ENCODE measurements at regions not wholly inside any gene's neighbourhood (a gene's known extent, or its start where the extent isn't known, plus 50 kb on each side); places are given as distances from the start of the nearest gene placed in this dataset.

- Histone ChIP-seq H3K9ac (ENCODE audit: low read length) (no peak overlapping the region), H3K4me3 (ENCODE audit: low read length) (no peak overlapping the region), H3K4me1 (ENCODE audit: control insufficient read depth, insufficient read depth, low read length) (no peaks in the 10 kb centered on the region), H3K36me3 (ENCODE audit: control insufficient read depth, insufficient read depth, low read length) (no peaks in the 10 kb centered on the region), H3K27ac (ENCODE audit: low read depth, low read length) (no peak overlapping the region), H3K27me3 (ENCODE audit: control insufficient read depth, insufficient read depth, low read length) (no peaks in the 10 kb centered on the region)
Measured at GRCh38 chr4:10333942-10334341, 123.3 kb downstream of the ZNF518B start.

DNA sequence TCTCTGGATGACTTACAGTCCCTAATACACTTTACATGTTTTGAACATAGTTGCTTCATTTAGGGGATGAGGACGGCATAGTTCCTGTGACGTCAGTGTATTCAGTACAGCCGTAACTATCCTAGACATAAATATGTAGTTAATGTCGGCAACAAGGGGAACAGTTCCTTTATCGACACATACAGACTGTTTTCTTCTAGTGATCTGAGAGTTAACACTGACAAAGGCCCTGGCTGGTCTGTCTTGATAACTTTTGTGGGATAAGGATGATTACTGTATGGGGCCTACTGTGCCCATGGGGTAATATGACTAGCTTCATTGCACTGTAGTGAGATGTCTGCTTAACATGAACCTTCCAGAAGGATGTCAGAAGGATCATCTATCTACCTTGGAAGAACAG lies 131.2 kb downstream of the ZNF518B start:
- Histone ChIP-seq H3K4me1 (ENCODE audit: control insufficient read depth, insufficient read depth, low read length) (no peaks in the 10 kb centered on the region), H3K36me3 (ENCODE audit: control insufficient read depth, insufficient read depth, low read length) (no peaks in the 10 kb centered on the region), H3K9ac (ENCODE audit: low read length) (no peak overlapping the region), H3K27ac (ENCODE audit: low read depth, low read length) (no peak overlapping the region), H3K4me3 (ENCODE audit: low read length) (no peak overlapping the region), H3K27me3 (ENCODE audit: control insufficient read depth, insufficient read depth, low read length) (no peaks in the 10 kb centered on the region)

DNA sequence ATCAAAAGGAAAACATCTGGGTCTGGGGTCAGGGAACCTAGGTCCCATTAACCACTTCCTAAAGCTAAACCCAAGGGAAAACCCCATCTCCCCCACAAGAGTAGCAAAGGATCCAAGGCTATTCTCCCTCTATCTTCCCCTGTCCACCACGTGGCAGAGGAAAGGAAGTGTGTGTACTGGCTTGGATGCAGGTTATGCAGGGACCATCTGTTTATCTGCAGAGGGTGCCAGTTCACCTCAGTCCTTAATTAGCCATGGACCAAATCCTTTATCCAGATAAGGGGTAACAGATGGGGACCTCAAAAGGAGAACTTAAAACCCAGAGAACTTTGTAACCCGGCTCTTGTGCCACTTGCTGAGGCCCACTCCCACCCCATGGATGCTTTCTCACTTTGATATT lies 135.3 kb downstream of the ZNF518B start:
- H3K4me3 ChIP-seq (ENCODE audit: low read length) = no peak overlapping the region
- no peaks in the 10 kb centered on the region for H3K27me3 ChIP-seq (ENCODE audit: control insufficient read depth, insufficient read depth, low read length)
- H3K36me3 ChIP-seq (ENCODE audit: control insufficient read depth, insufficient read depth, low read length) = no peaks in the 10 kb centered on the region
- no peak overlapping the region for H3K9ac ChIP-seq (ENCODE audit: low read length)
- no peaks in the 10 kb centered on the region for H3K4me1 ChIP-seq (ENCODE audit: control insufficient read depth, insufficient read depth, low read length)
- no peak overlapping the region for H3K27ac ChIP-seq (ENCODE audit: low read depth, low read length)

GRCh38 chr4:10320130-10320529 lies 137.1 kb downstream of the ZNF518B start:
- no peaks in the 10 kb centered on the region for H3K4me1 ChIP-seq (ENCODE audit: control insufficient read depth, insufficient read depth, low read length)

GRCh38 chr4:10317345-10317744 lies 139.9 kb downstream of the ZNF518B start:
- H3K27ac ChIP-seq (ENCODE audit: low read depth, low read length) = no peak overlapping the region
- H3K4me1 ChIP-seq (ENCODE audit: control insufficient read depth, insufficient read depth, low read length) = no peaks in the 10 kb centered on the region
- H3K27me3 ChIP-seq (ENCODE audit: control insufficient read depth, insufficient read depth, low read length) = no peaks in the 10 kb centered on the region
- no peak overlapping the region for H3K4me3 ChIP-seq (ENCODE audit: low read length)
- no peaks in the 10 kb centered on the region for H3K36me3 ChIP-seq (ENCODE audit: control insufficient read depth, insufficient read depth, low read length)
- no peak overlapping the region for H3K9ac ChIP-seq (ENCODE audit: low read length)

More at GRCh38 chr4:10320130-10320529, 137.1 kb downstream of the ZNF518B start:
- H3K36me3 ChIP-seq (ENCODE audit: control insufficient read depth, insufficient read depth, low read length) = no peaks in the 10 kb centered on the region
- H3K4me3 ChIP-seq (ENCODE audit: low read length) = no peak overlapping the region
- no peaks in the 10 kb centered on the region for H3K27me3 ChIP-seq (ENCODE audit: control insufficient read depth, insufficient read depth, low read length)
- H3K9ac ChIP-seq (ENCODE audit: low read length) = no peak overlapping the region
- H3K27ac ChIP-seq (ENCODE audit: low read depth, low read length) = no peak overlapping the region

DNA sequence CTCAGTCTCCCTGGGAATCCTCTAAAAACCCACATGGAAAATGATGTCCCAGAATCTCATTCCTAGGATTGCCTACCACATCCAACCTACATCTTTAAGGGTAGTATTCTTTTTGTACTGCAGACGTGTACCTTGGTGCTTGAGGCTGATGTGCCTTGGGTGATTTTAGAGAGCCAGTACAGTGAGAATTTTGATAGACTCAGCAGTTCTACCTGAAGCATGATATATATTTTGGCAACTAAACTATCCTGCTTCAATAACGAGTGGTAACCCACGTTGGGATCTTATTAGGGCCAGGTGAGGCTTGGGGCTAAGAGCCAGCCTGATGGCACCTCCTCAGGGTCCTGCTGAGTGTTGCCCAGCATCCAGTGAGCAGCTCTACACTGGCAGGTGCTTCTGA lies 140.4 kb downstream of the ZNF518B start:
- no peaks in the 10 kb centered on the region for H3K4me1 ChIP-seq (ENCODE audit: control insufficient read depth, insufficient read depth, low read length)
- H3K36me3 ChIP-seq (ENCODE audit: control insufficient read depth, insufficient read depth, low read length) = no peaks in the 10 kb centered on the region
- no peak overlapping the region for H3K27ac ChIP-seq (ENCODE audit: low read depth, low read length)
- no peak overlapping the region for H3K9ac ChIP-seq (ENCODE audit: low read length)
- no peak overlapping the region for H3K4me3 ChIP-seq (ENCODE audit: low read length)
- no peaks in the 10 kb centered on the region for H3K27me3 ChIP-seq (ENCODE audit: control insufficient read depth, insufficient read depth, low read length)

DNA sequence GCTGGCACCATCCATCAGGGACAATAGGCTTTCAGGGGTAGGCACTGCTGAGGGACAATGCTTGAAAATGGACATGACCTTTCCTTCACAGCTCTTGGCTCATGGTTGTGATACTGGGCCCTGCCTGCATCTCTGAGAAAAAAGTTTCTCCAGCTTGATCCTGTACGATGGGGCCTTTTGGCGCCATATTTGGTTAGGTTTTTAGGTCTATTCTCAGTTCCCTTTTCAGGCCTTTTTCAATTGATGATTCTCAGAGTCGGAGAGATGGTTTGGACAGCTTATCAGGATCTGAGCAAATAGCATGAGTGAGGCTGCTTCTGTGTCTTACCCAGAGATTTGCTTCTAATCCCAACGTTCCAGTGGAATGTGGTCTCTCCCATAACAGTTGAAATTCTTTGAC lies 141.6 kb downstream of the ZNF518B start:
- Histone ChIP-seq H3K27ac (ENCODE audit: low read depth, low read length) (no peak overlapping the region), H3K27me3 (ENCODE audit: control insufficient read depth, insufficient read depth, low read length) (no peaks in the 10 kb centered on the region), H3K4me3 (ENCODE audit: low read length) (no peak overlapping the region), H3K36me3 (ENCODE audit: control insufficient read depth, insufficient read depth, low read length) (no peaks in the 10 kb centered on the region), H3K9ac (ENCODE audit: low read length) (no peak overlapping the region), H3K4me1 (ENCODE audit: control insufficient read depth, insufficient read depth, low read length) (no peaks in the 10 kb centered on the region)

DNA sequence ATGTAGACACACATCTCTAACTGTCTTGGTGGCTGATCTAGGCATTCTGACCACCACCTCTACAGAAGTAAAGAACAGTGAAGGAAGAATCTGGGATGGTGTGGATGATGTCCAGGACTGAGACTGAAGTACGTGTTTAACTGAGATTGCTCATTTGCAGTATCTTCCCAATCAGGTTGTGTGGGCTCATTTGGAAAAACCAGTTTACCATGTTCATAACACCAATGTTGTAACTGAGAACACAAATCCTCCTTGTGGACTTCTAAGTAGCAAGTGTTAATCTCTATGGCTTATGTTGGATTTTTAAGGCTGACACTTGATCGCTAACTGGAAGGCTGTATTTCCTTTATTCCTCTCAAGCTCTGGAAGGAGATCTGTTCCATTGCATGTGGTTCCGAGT lies 144.7 kb downstream of the ZNF518B start:
- Histone ChIP-seq H3K27me3 (ENCODE audit: control insufficient read depth, insufficient read depth, low read length) (no peaks in the 10 kb centered on the region), H3K36me3 (ENCODE audit: control insufficient read depth, insufficient read depth, low read length) (no peaks in the 10 kb centered on the region)

GRCh38 chr4:10311939-10312338 lies 145.3 kb downstream of the ZNF518B start:
- H3K27ac ChIP-seq (ENCODE audit: low read depth, low read length) = no peak overlapping the region
- H3K4me1 ChIP-seq (ENCODE audit: control insufficient read depth, insufficient read depth, low read length) = no peaks in the 10 kb centered on the region
- H3K27me3 ChIP-seq (ENCODE audit: control insufficient read depth, insufficient read depth, low read length) = no peaks in the 10 kb centered on the region
- no peak overlapping the region for H3K9ac ChIP-seq (ENCODE audit: low read length)
- H3K4me3 ChIP-seq (ENCODE audit: low read length) = no peak overlapping the region
- H3K36me3 ChIP-seq (ENCODE audit: control insufficient read depth, insufficient read depth, low read length) = no peaks in the 10 kb centered on the region

More for the DNA sequence above, 144.7 kb downstream of the ZNF518B start:
- Histone ChIP-seq H3K27ac (ENCODE audit: low read depth, low read length) (no peak overlapping the region), H3K4me1 (ENCODE audit: control insufficient read depth, insufficient read depth, low read length) (no peaks in the 10 kb centered on the region), H3K9ac (ENCODE audit: low read length) (no peak overlapping the region), H3K4me3 (ENCODE audit: low read length) (no peak overlapping the region)

DNA sequence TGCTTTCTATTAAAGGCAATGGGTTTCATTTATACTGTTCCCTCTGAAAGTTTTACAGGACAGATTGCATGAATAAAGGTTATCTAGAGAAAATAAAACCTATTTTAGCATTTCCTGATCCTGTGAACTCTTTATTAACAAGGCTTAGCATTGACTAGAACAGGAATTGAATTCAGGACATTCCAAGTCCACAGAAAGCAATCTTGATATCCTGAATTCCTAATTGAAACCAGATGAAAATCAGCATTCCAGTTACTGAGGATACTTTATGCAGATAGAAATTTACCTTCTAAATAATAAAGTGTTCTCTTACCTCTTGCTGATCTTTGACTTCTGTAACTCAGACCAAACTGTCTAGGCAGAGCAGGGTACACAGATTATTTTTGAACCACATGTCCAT lies 151.4 kb downstream of the ZNF518B start:
- Histone ChIP-seq H3K4me1 (ENCODE audit: control insufficient read depth, insufficient read depth, low read length) (no peaks in the 10 kb centered on the region), H3K36me3 (ENCODE audit: control insufficient read depth, insufficient read depth, low read length) (no peaks in the 10 kb centered on the region), H3K27me3 (ENCODE audit: control insufficient read depth, insufficient read depth, low read length) (no peaks in the 10 kb centered on the region), H3K9ac (ENCODE audit: low read length) (no peak overlapping the region), H3K4me3 (ENCODE audit: low read length) (no peak overlapping the region), H3K27ac (ENCODE audit: low read depth, low read length) (no peak overlapping the region)

DNA sequence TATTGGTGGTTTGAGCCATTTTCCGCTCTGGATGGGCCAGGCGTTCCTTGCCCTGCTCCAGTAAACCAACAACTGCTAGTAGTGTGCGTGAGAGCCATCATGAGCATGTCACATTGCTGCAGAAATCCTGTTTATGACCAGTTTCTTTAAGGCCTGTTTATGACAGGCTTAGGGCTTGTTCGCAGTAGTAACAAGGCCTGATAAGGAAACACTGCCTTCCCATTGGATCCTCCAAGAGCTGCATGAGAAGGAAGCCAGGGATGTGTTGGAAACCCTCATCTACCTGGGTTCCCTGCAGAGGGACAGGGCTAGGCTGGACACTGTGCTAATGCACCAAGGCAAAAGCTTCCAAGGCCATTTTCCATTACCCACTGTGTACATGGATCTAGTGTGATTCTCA lies 153.9 kb downstream of the ZNF518B start:
- Histone ChIP-seq H3K27me3 (ENCODE audit: control insufficient read depth, insufficient read depth, low read length) (no peaks in the 10 kb centered on the region), H3K9ac (ENCODE audit: low read length) (no peak overlapping the region), H3K27ac (ENCODE audit: low read depth, low read length) (no peak overlapping the region), H3K4me1 (ENCODE audit: control insufficient read depth, insufficient read depth, low read length) (no peaks in the 10 kb centered on the region), H3K36me3 (ENCODE audit: control insufficient read depth, insufficient read depth, low read length) (no peaks in the 10 kb centered on the region), H3K4me3 (ENCODE audit: low read length) (no peak overlapping the region)

GRCh38 chr4:10302096-10302495 lies 155.1 kb downstream of the ZNF518B start:
- H3K9ac ChIP-seq (ENCODE audit: low read length) = no peak overlapping the region
- no peaks in the 10 kb centered on the region for H3K27me3 ChIP-seq (ENCODE audit: control insufficient read depth, insufficient read depth, low read length)

GRCh38 chr4:10299601-10300000 lies 157.6 kb downstream of the ZNF518B start:
- Histone ChIP-seq H3K4me3 (ENCODE audit: low read length) (no peak overlapping the region), H3K27me3 (ENCODE audit: control insufficient read depth, insufficient read depth, low read length) (no peaks in the 10 kb centered on the region), H3K4me1 (ENCODE audit: control insufficient read depth, insufficient read depth, low read length) (no peaks in the 10 kb centered on the region), H3K27ac (ENCODE audit: low read depth, low read length) (no peak overlapping the region), H3K9ac (ENCODE audit: low read length) (no peak overlapping the region), H3K36me3 (ENCODE audit: control insufficient read depth, insufficient read depth, low read length) (no peaks in the 10 kb centered on the region)

More at GRCh38 chr4:10302096-10302495, 155.1 kb downstream of the ZNF518B start:
- Histone ChIP-seq H3K4me1 (ENCODE audit: control insufficient read depth, insufficient read depth, low read length) (no peaks in the 10 kb centered on the region), H3K4me3 (ENCODE audit: low read length) (no peak overlapping the region), H3K27ac (ENCODE audit: low read depth, low read length) (no peak overlapping the region), H3K36me3 (ENCODE audit: control insufficient read depth, insufficient read depth, low read length) (no peaks in the 10 kb centered on the region)

Measured in rectal smooth muscle tissue (tissue), 1 donor.